Activated CD4-positive, alpha-beta T cell treated with anti-CD3 and anti-CD28 coated beads, Interleukin-2, amount 10 ng/mL, durations not matched to agents 24 days and 14 days (primary cell): ENCODE measurements at regions not wholly inside any gene's neighbourhood (a gene's known extent, or its start where the extent isn't known, plus 50 kb on each side); places are given as distances from the start of the nearest gene placed in this dataset.

Experiments used
- DNase-seq: peaks from one replicate; pipeline ENCODE4 v3.0.0; 2022
- H3K27ac Mint-ChIP-seq: one replicate; pipeline ENCODE4 v1.8.0; 2022; ENCODE audit warnings: mild to moderate bottlenecking, mixed read lengths
- H3K27me3 Mint-ChIP-seq: one replicate; pipeline ENCODE4 v1.8.0; 2022; ENCODE audit warnings: mixed read lengths
- H3K36me3 Mint-ChIP-seq: one replicate; pipeline ENCODE4 v1.8.0; 2022; ENCODE audit warnings: low read depth, mild to moderate bottlenecking, mixed read lengths
- H3K4me1 Mint-ChIP-seq: one replicate; pipeline ENCODE4 v1.8.0; 2021; ENCODE audit warnings: mixed read lengths
- H3K4me3 Mint-ChIP-seq: one replicate; pipeline ENCODE4 v1.8.0; 2022; ENCODE audit warnings: mild to moderate bottlenecking, moderate library complexity, mixed read lengths
- H3K9me3 Mint-ChIP-seq: one replicate; pipeline ENCODE4 v1.8.0; 2021; ENCODE audit warnings: mixed read lengths
- intact Hi-C: fragments of 100-400 bp; cut with micrococcal nuclease; formaldehyde crosslinking; loops from one replicate; pipeline ENCODE4 v1.15.1; 2023

DNA sequence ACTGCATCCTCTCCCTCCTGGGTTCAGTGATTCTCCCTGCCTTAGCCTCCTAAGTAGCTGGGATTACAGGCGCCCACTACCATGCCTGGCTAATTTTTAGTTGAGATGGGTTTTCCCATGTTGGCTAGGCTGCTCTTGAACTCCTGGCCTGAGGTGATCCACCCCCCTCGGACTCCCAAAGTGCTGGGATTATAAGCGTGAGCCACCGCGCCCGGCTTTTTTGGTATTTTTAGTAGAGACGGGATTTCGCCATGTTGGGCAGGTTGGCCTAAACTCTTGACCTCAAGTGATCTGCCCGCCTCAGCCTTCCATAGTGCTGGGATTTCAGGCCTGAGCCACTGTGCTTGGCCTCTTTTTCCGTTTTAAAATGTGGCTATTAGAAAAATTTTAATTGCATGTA is 343.8 kb upstream of the RBFOX1 start:
- H3K9me3 Mint-ChIP-seq: peaks cover 19% of the 10 kb centered on the region
- intact Hi-C loops: no loop called here
- H3K4me3 Mint-ChIP-seq: no peak overlapping the region
- no peaks in the 10 kb centered on the region for H3K27me3 Mint-ChIP-seq
- H3K4me1 Mint-ChIP-seq: no peaks in the 10 kb centered on the region
- no peak overlapping the region for H3K27ac Mint-ChIP-seq
- DNase-seq: no peak
- no peaks in the 10 kb centered on the region for H3K36me3 Mint-ChIP-seq

DNA sequence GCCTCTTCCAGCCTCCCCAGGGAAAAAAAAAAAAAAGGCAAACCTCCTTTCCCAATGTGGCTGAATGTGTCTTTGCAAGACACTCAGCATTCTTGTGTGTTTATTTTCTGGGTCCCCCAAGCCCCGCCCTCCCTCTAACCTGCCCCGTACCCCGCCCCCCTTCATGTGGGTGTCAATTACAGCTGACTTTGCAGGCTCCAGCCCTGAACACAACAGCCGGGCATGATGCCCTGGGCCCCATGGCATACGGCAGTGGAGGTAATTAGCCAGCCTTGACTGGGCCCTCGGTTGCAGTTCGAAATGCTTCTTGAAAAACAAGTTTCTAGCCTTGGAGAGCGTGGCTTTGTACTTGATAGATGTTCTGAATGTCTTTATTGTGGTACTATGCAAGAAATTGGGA is 354.7 kb upstream of the RBFOX1 start:
- intact Hi-C loops: no loop called here

GRCh38 chr16:6977291-6977690 is 355.4 kb upstream of the RBFOX1 start:
- H3K36me3 Mint-ChIP-seq: no peaks in the 10 kb centered on the region
- H3K4me3 Mint-ChIP-seq: no peak overlapping the region
- H3K9me3 Mint-ChIP-seq: peaks cover 8% of the 10 kb centered on the region
- no peaks in the 10 kb centered on the region for H3K27me3 Mint-ChIP-seq
- H3K27ac Mint-ChIP-seq: no peak overlapping the region
- DNase-seq: no peak
- intact Hi-C loops: no loop called here
- H3K4me1 Mint-ChIP-seq: no peaks in the 10 kb centered on the region

More for the DNA sequence above, 354.7 kb upstream of the RBFOX1 start:
- Mint-ChIP-seq H3K27me3 (no peaks in the 10 kb centered on the region), H3K36me3 (no peaks in the 10 kb centered on the region), H3K27ac (no peak overlapping the region), H3K9me3 (peaks cover 5% of the 10 kb centered on the region), H3K4me1 (no peaks in the 10 kb centered on the region), H3K4me3 (no peak overlapping the region)
- no peak for DNase-seq

DNA sequence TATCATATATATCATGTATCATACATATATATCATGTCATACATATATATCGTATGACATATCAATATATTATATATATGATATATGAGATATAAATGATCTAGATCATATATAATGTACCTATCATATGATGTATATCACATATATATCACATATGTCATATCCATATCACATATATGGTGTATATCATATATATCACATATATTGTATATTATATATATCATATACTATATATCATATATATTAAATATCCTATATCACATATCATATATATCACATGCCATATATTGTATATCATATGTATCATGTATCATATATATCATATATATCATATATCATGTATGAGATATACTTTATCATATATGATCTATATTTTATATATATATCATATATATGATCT is 355.9 kb upstream of the RBFOX1 start:
- H3K36me3 Mint-ChIP-seq: no peaks in the 10 kb centered on the region
- H3K27me3 Mint-ChIP-seq: no peaks in the 10 kb centered on the region
- H3K4me3 Mint-ChIP-seq: no peak overlapping the region
- H3K4me1 Mint-ChIP-seq: no peaks in the 10 kb centered on the region
- DNase-seq: no peak
- intact Hi-C loops: no loop called here
- no peak overlapping the region for H3K27ac Mint-ChIP-seq
- H3K9me3 Mint-ChIP-seq: peaks cover 10% of the 10 kb centered on the region

DNA sequence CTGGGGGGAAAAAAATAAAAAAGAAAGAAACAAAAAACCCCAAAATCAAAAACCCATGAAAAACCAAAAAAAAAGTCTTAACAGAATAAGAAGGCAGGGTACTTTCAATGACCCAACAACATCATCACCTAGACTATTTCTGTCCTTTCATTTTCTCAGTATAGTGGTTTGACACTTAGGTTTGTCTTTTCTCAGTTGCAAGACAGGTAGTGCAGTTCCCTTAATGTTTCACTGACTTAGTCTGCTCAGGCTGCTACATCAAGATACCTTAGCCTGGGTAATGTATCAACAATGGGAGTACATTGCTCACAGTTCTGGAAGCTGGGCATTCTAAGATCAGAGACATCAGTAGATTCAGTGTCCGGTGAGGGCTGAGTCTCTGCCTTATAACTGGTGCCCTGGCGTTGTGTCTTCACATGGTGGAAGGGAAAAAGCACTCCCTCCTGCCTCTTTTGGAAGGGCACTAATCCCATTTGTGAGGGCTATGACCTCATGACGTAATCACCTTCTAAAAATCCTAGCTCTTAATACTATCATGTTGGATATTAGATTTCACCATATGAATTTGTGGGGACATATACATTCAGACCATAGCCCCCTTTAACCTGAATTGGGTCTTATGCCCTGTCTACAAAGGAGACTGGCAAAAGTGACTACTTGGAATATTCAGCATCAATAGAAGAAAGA is 362.3 kb upstream of the RBFOX1 start:
- Mint-ChIP-seq H3K36me3 (no peaks in the 10 kb centered on the region), H3K27me3 (no peaks in the 10 kb centered on the region), H3K9me3 (peaks cover 21% of the 10 kb centered on the region), H3K27ac (no peak overlapping the region), H3K4me1 (no peaks in the 10 kb centered on the region), H3K4me3 (no peak overlapping the region)
- no peak for DNase-seq
- intact Hi-C loops: no loop called here

DNA sequence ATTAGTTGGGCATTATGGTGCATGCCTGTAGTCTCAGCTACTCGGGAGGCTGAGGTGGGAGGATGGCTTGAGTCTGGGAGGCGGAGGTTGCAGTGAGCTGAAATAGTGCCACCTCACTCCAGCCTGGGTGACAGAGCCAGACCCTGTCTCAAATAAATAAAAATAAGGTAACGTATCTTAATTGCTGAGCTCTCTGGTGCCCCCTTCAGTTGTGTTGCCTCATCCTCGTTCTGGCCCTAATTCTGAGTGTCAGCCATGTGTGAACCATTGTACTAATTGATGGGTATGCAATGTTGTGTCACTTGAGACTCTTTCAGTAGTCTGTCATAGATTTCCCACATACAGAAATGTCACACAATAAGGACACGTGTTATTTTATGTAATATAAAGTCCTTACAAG is 363.1 kb upstream of the RBFOX1 start:
- no peaks in the 10 kb centered on the region for H3K4me1 Mint-ChIP-seq
- H3K27me3 Mint-ChIP-seq: no peaks in the 10 kb centered on the region
- no peak for DNase-seq
- H3K36me3 Mint-ChIP-seq: no peaks in the 10 kb centered on the region
- H3K9me3 Mint-ChIP-seq: peaks cover 21% of the 10 kb centered on the region
- no peak overlapping the region for H3K27ac Mint-ChIP-seq
- intact Hi-C loops: no loop called here
- no peak overlapping the region for H3K4me3 Mint-ChIP-seq

DNA sequence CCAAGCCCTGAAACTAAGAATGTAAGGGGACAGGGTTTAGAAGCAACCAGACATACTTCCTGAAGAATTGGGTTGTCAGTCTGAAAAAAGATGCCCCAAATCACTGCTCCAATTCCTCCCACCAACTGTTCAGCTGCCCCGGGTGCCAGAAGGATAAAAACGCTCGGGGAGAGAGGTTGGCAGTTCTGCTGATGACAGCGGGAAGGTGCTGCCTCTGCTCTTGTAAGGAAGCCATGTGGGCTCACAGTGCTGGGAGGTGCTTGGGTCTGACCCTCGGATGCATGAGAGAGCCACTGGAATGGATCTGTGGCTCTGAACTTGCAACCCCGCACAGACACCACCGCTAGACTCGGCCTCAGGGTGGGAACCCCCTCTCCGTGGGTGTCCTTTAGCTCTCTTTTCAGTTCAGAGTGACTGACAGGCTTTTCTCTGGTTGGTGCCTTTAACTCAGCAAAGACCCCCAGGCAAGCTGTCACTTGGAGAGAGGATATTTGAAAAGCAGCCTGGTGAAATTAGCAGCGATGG is 364.8 kb upstream of the RBFOX1 start:
- Mint-ChIP-seq H3K27me3 (no peaks in the 10 kb centered on the region), H3K27ac (no peak overlapping the region), H3K36me3 (no peaks in the 10 kb centered on the region), H3K9me3 (peaks cover 21% of the 10 kb centered on the region), H3K4me3 (no peak overlapping the region), H3K4me1 (no peaks in the 10 kb centered on the region)
- DNase-seq: no peak
- intact Hi-C loops: no loop called here

GRCh38 chr16:6966925-6967324 is 365.7 kb upstream of the RBFOX1 start:
- DNase-seq: no peak
- peaks cover 15% of the 10 kb centered on the region for H3K9me3 Mint-ChIP-seq
- H3K27ac Mint-ChIP-seq: no peak overlapping the region
- no peaks in the 10 kb centered on the region for H3K4me1 Mint-ChIP-seq
- no peaks in the 10 kb centered on the region for H3K27me3 Mint-ChIP-seq
- no peaks in the 10 kb centered on the region for H3K36me3 Mint-ChIP-seq
- intact Hi-C loops: no loop called here
- H3K4me3 Mint-ChIP-seq: no peak overlapping the region

- Mint-ChIP-seq H3K27me3 (no peaks in the 10 kb centered on the region), H3K4me1 (no peaks in the 10 kb centered on the region), H3K9me3 (peaks cover 7% of the 10 kb centered on the region), H3K4me3 (no peak overlapping the region), H3K27ac (no peak overlapping the region), H3K36me3 (no peaks in the 10 kb centered on the region)
- intact Hi-C loops: no loop called here
- no peak for DNase-seq
These were observed 368.0 kb upstream of the RBFOX1 start for GRCh38 chr16:6964679-6965078.

DNA sequence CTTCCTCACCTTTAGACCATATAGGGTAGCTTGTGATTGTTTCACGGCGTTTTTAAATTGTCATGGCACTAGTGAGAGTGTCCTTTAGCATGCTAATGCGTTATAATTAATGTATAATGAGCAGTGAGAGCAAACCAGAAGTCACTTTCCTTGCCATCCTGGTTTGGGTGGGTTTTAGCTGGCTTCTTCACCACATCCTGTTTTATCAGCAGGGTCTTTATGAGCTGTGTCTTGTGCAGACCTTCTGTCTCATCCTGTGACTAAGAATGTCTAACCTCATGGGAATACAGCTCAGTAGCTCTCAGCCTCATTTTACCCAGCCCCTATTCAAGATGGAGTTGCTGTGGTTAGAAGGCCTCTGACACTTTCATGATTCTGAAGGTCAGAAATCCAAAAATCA is 370.9 kb upstream of the RBFOX1 start:
- no peak for DNase-seq
- intact Hi-C loops: no loop called here
- Mint-ChIP-seq H3K27me3 (no peaks in the 10 kb centered on the region), H3K9me3 (peaks cover 5% of the 10 kb centered on the region), H3K36me3 (no peaks in the 10 kb centered on the region), H3K4me1 (no peaks in the 10 kb centered on the region), H3K27ac (no peak overlapping the region), H3K4me3 (no peak overlapping the region)

DNA sequence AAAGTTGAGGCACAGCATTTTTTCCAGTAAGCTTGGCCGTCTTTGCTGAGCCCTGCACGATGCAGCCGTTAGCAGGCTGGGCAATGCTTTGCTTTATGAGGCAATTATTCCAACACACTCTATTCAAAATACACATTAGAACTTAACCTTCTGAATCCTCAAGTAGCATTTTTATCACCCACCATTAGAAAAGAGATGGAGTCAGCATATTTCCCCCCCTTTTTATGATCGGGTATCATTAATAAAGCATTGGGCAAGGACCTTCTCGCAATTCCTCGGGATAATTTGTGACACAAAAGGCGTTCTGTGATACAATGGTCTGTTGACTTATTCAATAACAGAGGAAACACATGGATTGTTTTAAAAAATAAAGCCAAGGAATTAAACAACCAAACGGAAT is 374.5 kb upstream of the RBFOX1 start:
- no peaks in the 10 kb centered on the region for H3K4me1 Mint-ChIP-seq
- no peaks in the 10 kb centered on the region for H3K27me3 Mint-ChIP-seq
- peaks cover 9% of the 10 kb centered on the region for H3K9me3 Mint-ChIP-seq
- H3K36me3 Mint-ChIP-seq: no peaks in the 10 kb centered on the region
- no peak for DNase-seq
- intact Hi-C loops: no loop called here
- no peak overlapping the region for H3K27ac Mint-ChIP-seq
- no peak overlapping the region for H3K4me3 Mint-ChIP-seq

- no peaks in the 10 kb centered on the region for H3K4me1 Mint-ChIP-seq
- no peaks in the 10 kb centered on the region for H3K27me3 Mint-ChIP-seq
- no peak for DNase-seq
- no peak overlapping the region for H3K4me3 Mint-ChIP-seq
- H3K36me3 Mint-ChIP-seq: no peaks in the 10 kb centered on the region
- H3K27ac Mint-ChIP-seq: no peak overlapping the region
- H3K9me3 Mint-ChIP-seq: peaks cover 9% of the 10 kb centered on the region
- intact Hi-C loops: no loop called here
These were observed 375.0 kb upstream of the RBFOX1 start for GRCh38 chr16:6957681-6958080.

DNA sequence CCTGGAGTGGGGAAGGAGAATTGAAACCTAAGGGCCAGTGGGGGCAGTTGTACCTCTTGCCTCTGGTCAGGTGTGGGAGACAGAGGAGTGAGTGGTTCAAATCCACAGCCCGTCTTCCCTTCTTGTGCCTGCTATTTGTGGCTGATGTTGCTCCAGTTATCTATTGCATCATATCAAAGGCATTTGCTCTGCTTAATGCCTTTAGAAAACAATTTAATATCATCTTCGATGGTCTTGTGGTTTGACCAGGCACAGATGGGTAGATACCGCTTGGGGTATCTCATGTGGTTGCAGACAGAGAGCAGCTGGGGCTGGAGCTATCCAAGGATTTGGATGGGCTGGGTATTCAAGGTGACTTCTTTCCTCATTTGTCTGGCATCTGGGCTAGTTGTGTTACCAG is 376.1 kb upstream of the RBFOX1 start:
- Mint-ChIP-seq H3K9me3 (peaks cover 9% of the 10 kb centered on the region), H3K4me3 (no peak overlapping the region), H3K27ac (no peak overlapping the region), H3K4me1 (no peaks in the 10 kb centered on the region), H3K27me3 (no peaks in the 10 kb centered on the region), H3K36me3 (no peaks in the 10 kb centered on the region)
- intact Hi-C loops: no loop called here
- no peak for DNase-seq

DNA sequence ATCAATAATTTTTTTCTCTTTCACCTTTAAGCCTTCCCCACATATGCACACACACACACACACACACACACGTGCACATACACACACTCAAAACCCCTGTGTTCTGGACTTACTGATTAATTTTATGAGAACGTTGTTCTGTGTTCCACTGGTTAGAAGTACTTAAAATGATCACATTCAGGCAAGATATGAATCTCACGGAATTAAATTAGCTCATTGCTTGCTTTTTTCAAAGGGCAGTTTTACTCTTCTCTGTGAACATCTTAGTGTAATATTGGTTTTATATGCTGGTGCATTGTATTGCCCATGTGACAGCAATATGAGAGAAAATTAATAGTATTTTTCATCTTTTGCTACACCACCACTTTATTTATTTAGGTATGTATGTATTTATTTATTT is 377.3 kb upstream of the RBFOX1 start:
- no peak for DNase-seq
- H3K9me3 Mint-ChIP-seq: peaks cover 9% of the 10 kb centered on the region
- intact Hi-C loops: no loop called here
- no peaks in the 10 kb centered on the region for H3K27me3 Mint-ChIP-seq
- H3K27ac Mint-ChIP-seq: no peak overlapping the region
- H3K4me3 Mint-ChIP-seq: no peak overlapping the region
- no peaks in the 10 kb centered on the region for H3K36me3 Mint-ChIP-seq
- H3K4me1 Mint-ChIP-seq: no peaks in the 10 kb centered on the region

DNA sequence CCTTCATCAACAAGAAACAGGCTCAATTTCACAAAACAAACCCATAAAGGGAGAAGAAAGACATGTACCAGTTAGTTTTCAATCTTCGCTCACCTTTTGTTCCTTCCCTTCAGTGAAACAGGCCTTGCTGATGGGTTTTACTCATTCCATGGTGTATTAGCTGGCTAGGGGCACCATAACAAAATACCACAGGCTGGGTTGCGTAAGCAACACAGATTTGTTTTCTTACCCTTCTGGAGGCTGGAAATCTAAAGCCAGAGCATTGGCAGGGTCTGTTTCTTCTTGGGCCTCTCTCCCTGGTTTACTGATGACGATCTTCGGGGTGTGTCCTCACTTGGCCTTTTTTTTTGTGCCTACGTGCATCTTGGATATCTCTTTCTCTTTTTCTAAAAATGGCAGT is 383.4 kb upstream of the RBFOX1 start:
- DNase-seq: no peak
- Mint-ChIP-seq H3K4me1 (no peaks in the 10 kb centered on the region), H3K36me3 (no peaks in the 10 kb centered on the region), H3K4me3 (no peak overlapping the region), H3K27me3 (no peaks in the 10 kb centered on the region), H3K27ac (no peak overlapping the region), H3K9me3 (peaks cover 10% of the 10 kb centered on the region)
- intact Hi-C loops: no loop called here
